GM12891 (cell line): ENCODE measurements at regions not wholly inside any gene's neighbourhood (a gene's known extent, or its start where the extent isn't known, plus 50 kb on each side); places are given as distances from the start of the nearest gene placed in this dataset.

ENCODE experiments used
- PAX5 ChIP-seq: IDR thresholded peaks from 2 replicates; pipeline ENCODE4 v1.6.1; 2011; ENCODE audit warnings: low read length, moderate library complexity, mild to moderate bottlenecking; ENCODE audit not compliant: insufficient read depth, severe bottlenecking
- POLR2A ChIP-seq: IDR thresholded peaks from 2 replicates; pipeline ENCODE4 v1.6.1; 2011; ENCODE audit warnings: low read depth, low read length, control low read depth
- POLR2AphosphoS5 ChIP-seq: IDR thresholded peaks from 2 replicates; pipeline ENCODE4 v1.6.1; 2011; ENCODE audit warnings: low read depth, low read length, control low read depth
- POU2F2 ChIP-seq: IDR thresholded peaks from 2 replicates; pipeline ENCODE4 v1.6.1; 2011; ENCODE audit warnings: low read depth, mild to moderate bottlenecking, control low read depth, low read length, moderate library complexity
- SPI1 ChIP-seq: IDR thresholded peaks from 2 replicates; pipeline ENCODE4 v1.6.1; 2011; ENCODE audit warnings: low read depth, low read length, control low read depth
- TAF1 ChIP-seq: IDR thresholded peaks from 2 replicates; pipeline ENCODE4 v1.6.1; 2011; ENCODE audit warnings: low read depth, low read length, control low read depth

- TF ChIP-seq POLR2A (no peak), POLR2AphosphoS5 (no peak), TAF1 (no peak), POU2F2 (no peak), SPI1 (no peak), PAX5 (no peak)
Measured at GRCh38 chr12:111256629-111257434, 112.1 kb downstream of the PHETA1 start.
